GM19099 (cell line): ENCODE measurements at regions not wholly inside any gene's neighbourhood (a gene's known extent, or its start where the extent isn't known, plus 50 kb on each side); places are given as distances from the start of the nearest gene placed in this dataset.

ENCODE experiments used
- POLR2A ChIP-seq: IDR thresholded peaks from 3 replicates; pipeline ENCODE4 v1.6.1; 2011; ENCODE audit warnings: low read depth; ENCODE audit not compliant: insufficient read length; ENCODE audit errors: extremely low read depth

DNA sequence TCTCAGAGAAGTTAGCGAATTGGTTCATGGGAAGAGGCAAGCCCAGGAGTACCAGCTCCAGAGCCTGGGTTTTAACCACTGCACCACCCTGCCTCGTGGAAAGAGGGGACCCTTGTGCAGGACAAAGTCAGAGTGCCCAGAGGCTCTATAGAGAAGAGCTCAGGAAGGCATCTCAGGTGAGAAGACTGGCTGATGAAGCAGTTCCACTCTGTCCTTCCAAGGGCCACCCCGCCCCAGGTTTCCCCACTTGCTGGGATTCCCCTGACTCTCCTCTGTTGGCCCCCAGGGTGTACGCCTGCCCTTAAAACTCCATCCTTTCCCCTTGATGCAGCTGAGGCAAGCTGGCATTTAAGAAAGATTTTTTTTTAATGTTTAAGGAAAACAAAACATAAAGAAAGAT, 265.8 kb downstream of the BUD13 start:
- no peak for TF ChIP-seq POLR2A

DNA sequence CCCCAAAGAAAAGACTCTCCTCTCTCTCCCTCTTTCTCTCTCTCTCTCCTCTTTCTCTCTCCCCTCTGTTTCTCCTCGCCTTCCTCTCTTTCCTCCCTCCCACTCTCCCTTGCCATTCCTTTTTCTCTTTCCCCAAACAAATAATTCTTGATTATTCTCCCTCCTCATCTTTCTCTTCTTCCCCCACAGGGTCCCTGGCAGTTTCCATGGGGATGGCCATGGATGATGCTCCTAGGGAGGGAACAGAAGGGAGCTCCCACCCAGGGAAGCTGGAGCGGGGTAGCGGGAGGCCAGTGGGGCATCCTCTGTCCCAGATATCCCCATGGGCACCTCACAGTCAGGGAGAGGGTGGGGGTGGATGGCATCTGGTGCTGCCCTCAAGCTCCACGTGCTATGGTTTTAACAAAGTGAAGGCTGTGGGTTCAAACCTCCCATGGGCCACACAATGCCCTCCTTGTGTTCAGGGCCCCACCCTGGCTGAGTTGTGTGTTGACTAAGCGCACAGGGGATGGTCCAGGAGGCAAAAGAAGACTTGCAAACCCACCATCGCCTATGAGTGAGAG, 266.4 kb downstream of the BUD13 start:
- no peak for TF ChIP-seq POLR2A

DNA sequence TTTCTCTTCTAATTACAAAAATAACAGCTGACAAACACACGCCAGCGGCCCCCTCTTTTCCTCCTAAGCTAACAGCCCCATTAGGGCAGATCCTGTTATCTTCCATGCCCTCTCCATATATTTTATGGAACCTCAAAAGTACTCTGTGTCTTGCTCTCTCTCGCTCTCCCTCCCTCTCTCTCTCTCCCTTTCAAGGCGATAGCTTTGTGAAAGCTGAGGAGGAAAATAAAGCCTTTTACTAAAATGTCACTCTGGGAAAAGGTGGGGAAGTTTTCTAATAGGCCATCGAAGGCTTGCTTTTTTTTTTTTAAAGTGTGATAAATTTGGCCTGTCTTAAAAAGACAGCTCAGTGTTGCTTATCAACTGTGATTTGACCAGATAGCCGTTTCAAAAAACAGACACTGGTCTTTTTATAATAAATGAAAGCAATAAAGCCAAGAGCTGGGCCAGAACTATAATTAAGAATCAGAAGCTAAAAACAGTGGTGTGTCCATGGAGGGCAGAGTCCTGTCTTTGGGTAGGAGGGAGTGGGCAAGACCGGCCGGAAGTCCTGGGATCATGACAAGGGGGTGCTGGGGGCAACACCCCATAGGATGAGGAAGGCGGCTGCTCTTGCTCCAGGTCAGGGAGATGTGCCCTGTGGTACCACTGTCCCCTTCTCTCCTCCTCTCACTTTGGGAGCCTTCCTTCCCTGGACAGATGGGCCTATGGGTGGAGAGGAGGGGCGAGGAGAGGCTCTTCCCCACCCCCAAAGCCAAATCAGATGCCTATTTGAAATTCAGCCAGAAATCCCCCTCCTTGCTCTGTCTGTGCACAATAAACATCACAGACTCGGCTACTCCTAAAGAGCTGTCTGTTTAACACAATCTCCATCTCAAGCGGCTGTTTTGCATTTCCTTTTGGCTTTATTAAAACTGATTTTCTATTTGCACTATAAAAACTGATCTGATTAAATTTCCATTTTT, 267.2 kb downstream of the BUD13 start:
- TF ChIP-seq POLR2A: no peak

DNA sequence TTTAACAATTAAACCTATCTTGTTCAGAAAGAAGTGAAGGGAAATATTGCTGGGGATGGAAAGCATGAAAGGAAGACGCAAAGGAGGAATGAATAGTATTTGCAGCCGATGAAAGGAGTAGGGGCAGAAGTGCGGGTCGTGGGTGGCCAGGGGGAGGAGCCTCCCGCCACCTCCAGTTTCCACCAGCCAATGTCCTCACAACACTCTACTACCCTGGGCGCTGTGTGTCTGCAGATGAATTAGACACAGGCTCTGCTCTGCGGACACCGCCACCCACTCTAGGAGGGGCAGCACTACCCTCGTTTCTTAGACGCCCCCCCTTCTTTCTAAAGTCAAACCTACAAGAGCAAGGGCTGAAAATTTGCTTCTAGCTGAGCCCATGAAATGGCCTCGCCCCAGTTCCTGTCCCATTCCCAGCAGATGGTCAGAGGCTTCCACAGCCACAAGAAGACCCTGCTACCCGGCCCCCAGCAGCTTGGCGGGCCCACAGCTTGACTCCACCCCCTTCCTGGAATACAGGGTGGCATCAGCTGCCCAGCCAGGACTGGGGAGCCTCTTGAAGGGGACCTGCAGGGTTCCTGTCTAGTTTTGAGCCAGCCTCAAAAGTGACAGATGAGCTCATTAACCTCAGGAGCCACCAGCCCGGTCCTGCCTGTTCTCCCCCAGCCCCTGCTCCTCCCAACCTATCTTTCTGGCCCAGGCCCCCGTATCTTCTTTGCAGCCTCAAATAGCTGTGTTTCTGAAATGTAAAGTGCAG, 268.1 kb downstream of the BUD13 start:
- TF ChIP-seq POLR2A: no peak

DNA sequence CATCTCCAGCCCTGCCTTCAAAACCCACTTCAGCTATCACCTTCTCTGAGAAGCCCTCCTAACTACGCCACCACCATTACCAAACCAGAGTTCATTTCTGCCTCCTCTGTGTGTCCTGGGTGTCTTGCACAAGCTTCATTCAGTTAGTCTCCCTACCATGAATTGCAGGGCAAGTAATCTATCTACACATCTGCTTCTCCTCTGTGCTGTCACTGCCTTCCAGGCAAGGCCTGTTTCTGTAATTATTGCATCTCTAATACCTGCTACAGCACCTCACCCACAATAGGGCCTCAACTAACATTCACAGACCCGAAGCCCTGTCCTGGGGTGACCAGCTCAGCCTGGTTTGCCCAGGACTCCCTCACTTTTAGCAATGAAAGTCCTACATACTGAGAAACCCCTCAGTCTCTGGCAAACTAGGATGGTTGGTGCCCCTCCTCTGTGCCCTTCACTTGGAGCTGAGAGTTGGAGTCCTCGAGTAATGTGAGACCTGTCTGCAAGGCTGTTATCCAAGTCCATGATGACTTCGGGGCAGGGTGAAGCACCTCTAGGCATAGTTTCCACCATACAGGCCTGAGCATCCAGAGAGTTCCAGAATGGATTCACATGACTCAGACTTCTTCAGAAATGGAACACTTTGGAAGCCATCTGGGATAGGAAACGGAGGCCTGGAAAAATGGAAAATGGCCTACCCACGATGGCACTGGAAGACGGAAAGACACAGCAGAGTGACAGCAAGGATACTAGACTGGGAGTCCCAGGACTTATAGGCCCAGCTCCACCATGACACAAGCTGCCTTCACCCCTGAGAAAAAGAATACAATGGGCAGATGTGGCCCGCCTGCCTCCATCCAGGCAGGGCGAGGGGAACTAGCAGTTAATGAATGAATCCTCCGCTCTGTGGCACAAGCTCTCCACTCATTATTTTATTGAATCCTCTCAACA, 269.3 kb downstream of the BUD13 start:
- TF ChIP-seq POLR2A: no peak

DNA sequence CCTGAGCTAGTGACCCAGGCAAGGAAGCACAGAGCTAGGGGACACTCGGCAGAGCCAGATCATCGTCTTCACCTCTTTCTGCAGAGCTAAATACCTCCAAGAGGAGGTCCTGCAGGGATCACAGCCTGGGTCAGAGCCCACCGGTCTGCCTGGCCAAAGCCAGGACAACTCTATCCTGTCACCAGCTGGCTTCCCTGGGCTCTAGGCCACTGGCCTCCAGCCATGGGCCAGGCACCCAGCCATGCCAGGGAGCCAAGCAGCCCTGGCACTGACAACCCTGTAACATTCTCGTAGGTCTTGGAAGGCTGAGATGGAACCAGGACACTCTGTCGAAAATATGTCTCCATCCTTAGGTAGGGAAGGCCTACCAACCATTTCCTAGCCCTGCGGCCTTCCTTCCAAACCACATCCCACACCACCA, 270.1 kb downstream of the BUD13 start:
- TF ChIP-seq POLR2A: no peak

DNA sequence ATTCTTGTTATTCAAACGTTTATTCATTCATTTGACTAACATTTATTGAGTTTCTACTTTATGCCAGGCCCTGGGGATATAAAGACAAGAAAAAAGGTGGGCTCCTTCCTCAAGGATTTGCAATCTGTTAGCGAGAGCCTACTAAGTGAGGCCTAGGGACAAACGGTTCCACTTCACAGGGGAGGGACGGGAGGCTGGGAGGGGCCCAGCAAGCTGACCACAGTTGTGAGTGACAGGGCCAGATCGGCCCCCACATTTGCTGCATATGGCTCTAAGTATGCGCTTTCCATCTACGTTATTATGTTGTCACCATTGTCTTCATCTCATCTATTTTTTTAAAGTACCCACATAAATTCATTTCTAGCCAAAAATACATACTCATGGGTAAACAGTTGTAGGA, 271.1 kb downstream of the BUD13 start:
- TF ChIP-seq POLR2A: no peak

DNA sequence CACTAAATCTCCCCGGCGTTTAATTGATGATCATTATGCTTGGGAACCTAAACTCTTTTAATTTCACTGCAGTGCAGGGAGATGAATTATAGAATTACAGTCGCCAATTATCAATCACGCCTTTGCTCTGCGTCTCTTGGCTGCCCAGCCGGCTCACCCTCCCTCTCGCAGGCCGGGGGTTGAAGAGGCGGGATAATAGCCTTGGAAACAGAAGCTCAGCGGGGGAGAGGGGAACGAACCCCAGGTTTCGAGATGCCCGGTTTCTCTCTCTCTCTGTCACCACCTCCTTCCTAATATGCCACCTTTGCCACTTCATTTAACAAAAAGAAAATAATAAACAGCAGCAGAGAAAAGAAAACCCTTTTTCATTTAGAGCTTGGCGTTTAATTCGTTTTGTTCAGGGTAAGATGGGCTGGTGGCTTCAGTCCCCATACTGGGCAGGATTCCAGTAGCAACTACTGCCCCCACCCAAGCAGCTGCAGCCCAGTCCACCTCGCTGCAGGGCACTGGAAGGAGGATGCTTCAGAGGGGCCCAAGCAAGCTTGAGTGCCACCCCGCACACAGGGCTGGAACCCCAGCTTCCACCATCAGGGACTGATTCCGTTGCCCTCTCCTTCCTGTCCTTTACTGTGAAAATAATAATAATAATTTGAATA, 271.7 kb downstream of the BUD13 start:
- no peak for TF ChIP-seq POLR2A

DNA sequence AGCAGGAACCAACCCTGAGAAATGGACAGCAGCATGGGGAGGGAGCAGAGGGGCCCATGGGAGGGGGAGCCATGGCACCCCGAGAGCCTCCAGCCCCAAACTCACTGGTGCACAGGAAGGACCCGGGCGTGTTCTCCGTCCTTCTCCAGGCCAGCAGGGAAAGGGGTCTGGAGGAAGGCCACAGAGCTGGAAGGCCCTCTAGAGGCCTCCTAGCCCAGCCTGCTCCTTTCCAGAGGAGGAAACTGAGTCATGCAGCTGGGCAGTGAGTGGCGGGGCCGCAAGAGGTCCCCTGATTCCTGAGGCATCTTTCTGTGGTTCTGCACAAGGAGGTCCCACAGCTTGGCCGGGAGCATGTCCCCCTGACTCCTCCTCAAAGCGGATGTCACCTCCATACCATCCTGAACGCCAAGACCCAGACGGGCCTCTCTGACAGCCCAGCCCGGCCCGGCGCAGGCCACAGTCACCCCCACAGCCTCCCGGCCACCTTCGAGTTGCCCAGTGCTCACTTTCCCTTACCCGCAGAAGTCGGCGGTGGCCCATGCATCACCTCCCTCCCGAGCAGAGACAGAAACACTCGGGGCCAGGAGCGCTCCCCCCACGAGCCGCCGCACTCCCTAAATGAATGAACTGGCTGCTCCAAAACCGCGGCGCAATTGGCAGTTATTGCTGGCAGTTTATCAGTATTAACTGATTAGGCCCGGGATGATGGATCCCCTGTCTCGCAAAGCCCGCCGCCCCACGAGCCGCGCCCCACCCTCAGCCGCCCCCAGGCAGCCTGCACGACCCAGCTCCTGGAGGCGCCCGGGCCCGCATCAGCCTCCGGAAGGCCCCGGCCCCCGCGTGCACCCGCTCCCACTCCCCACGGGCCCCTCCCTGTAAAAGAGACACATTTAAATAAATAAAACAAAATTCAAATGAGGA, 272.5 kb downstream of the BUD13 start:
- TF ChIP-seq POLR2A: no peak

DNA sequence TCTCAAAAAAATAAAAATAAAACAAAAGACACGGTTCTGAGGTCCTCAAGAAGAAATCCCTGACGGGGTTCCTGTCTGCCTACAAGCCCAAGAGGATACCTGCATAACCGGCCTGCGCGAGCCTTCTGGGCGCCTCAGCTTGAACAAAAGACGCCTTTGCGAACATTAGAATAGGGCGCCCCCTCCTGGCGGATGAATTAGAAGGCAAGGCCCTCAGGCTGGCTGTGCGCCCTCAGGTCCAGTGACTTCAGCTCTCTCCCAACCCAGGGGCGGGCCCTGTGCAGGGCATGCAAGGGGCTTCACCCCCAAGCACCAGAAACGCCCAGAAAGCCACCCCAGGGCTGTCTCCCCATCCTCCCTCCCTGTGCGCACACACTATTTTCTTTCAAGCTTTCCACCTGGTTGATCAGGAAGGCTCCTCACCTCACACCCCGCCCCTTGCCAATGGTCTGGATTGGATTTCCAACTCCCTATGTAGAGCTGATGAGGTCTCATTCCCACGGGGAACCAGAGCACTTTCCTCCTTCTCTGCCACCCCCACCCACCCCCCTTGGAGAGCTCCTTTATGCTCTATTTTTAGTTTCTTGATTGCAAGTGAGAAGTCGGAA, 273.3 kb downstream of the BUD13 start:
- TF ChIP-seq POLR2A: no peak

DNA sequence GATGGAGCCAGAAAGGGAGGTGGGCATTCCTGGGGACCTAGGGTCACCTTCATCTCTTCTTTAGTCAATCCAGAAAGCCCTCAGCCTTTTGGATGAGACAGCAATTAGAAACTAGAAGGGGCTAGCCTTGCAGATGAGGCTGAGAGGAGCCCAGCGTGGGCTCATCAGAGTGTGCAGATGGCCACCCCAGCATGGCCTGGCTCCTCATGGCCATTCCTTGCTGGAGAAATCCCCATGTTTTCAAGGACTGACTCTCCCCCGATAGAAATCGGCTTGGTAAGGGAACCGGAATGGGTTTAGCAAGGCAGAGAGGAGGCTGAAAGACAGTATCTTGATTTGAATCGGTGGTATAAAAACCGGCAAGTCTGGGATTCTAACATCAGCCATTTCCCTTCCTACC, 274.6 kb downstream of the BUD13 start:
- TF ChIP-seq POLR2A: no peak

DNA sequence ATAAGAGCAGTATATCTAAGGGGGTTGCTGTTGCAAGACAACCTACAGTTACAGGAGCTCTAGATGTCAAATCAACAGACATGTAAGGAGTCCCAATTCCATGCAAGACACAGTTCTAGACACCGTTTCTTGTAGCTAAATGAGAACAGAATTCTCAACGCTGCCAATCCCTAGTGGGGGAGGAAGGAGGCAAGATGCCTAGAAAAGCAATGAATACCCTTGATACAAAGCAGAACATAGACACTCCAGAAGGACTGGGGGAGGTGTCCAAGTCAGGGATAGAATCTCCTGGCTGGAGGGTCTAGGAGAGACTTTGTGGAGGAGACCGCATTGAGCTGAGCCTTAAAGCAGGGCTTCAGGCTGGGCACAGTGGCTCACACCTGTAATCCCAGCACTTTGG, 280.2 kb downstream of the BUD13 start:
- no peak for TF ChIP-seq POLR2A
